GM12873 (cell line): ENCODE measurements at regions not wholly inside any gene's neighbourhood (a gene's known extent, or its start where the extent isn't known, plus 50 kb on each side); places are given as distances from the start of the nearest gene placed in this dataset.

Source experiments
- TF ChIP-seq, protein P1 (sequence below): IDR thresholded peaks from 2 replicates; pipeline ENCODE4 v1.5.1; 2012; ENCODE audit warnings: low read depth, mild to moderate bottlenecking, moderate library complexity, low read length, control low read depth; ENCODE audit not compliant: insufficient read depth; ENCODE audit errors: missing control alignments

DNA sequence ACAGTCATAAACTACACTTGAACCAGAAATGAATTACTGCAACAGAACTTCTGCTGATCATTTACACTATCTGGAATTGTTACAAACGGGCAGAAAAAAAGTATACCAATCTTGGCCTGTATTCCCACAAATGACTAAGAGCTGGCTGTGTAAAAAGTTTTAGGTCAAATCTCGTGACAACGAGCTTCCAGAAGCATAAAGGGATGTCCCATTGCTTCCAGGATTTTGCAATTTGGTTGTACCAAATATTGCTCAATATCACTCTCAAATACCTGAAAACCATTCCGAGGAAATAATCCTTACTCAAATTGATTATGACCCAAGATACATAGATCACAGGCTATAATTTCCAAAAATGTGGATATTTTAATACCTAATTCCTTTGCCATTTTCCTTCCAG is 175.6 kb downstream of the TBX15 start:
- TF ChIP-seq, protein P1, sequence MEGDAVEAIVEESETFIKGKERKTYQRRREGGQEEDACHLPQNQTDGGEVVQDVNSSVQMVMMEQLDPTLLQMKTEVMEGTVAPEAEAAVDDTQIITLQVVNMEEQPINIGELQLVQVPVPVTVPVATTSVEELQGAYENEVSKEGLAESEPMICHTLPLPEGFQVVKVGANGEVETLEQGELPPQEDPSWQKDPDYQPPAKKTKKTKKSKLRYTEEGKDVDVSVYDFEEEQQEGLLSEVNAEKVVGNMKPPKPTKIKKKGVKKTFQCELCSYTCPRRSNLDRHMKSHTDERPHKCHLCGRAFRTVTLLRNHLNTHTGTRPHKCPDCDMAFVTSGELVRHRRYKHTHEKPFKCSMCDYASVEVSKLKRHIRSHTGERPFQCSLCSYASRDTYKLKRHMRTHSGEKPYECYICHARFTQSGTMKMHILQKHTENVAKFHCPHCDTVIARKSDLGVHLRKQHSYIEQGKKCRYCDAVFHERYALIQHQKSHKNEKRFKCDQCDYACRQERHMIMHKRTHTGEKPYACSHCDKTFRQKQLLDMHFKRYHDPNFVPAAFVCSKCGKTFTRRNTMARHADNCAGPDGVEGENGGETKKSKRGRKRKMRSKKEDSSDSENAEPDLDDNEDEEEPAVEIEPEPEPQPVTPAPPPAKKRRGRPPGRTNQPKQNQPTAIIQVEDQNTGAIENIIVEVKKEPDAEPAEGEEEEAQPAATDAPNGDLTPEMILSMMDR = no peak

DNA sequence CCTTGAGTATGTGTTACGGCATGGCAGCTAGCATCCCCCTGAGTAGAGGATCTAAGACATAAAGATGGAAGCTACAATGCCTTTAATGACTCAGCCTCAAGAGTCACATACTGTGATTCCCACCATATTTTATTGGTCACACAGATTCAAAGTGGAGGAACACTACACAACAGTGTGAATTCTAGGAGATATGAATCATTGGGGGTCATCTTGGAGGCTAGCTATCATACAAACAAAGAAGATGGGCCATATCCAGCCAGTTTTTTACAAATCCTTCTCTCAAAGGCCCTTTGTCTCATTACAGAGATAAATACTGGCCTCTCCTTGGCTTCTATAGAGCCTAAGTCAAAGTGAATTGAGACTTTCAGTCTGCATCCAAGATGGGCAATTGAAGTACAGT is 177.0 kb downstream of the TBX15 start:
- TF ChIP-seq, protein P1 = no peak

DNA sequence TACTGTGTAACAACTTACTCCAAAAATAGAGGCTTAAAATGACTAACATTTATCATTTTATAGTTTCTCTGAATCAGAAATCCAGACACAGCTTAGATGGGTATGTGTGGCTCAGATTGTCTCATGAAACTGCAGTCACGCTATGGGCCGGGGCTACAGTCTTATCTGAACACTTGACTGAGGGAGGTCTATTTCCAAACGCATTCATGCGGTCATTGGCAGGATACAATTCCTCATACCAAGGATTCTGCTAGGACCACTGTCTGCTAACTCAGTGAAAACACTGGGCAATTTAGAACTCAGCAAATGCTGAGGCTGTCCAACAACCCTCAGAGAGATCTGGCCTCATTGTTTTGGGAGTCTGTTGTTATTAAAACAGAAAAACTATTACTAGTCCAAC is 178.6 kb downstream of the TBX15 start:
- TF ChIP-seq, protein P1 = no peak

DNA sequence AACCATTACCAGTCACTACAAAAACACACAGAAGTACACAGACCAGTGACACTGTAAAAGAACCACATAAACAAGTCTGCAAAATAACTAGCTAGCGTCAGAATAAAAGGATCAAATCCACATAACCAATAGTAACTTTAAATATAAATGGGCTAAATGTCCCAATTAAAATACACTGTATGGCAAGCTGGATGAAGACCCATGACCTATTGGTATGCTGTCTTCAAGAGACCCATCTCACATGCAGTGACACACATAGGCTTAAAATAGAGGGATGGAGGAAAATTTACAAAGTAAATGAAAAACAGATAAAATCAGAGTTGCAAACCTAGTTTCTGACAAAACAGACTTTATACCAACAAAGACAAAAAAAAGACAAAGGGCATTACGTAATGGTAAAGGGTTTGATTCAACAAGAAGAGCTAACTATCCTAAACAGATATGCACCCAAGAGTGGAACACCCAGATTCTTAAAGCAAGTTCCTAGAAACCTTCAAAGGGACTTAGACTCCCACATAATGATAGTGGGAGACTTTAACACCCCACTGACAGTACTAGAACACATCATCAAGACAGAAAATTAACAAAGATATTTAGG is 196.9 kb downstream of the TBX15 start:
- TF ChIP-seq, protein P1 = no peak

DNA sequence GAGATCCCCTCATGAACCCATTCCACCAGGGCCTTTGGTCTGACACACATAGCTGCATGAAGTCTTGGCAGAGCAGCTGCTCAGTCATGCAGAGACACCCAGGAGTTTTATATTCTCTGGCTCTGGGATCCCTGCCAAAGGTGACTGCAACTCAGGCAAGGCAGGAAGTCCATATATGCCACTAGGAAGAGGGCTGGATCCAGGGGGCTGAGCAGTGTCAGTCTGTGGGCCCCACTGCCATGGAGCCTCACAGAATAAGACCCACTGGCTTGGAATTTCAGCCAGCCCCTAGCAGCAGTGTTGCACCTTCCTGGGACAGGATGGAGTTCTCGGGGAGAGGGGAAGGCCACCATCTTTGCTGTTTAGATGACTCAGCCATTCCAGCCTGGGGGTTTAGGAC is 199.7 kb downstream of the TBX15 start:
- TF ChIP-seq, protein P1 = no peak

DNA sequence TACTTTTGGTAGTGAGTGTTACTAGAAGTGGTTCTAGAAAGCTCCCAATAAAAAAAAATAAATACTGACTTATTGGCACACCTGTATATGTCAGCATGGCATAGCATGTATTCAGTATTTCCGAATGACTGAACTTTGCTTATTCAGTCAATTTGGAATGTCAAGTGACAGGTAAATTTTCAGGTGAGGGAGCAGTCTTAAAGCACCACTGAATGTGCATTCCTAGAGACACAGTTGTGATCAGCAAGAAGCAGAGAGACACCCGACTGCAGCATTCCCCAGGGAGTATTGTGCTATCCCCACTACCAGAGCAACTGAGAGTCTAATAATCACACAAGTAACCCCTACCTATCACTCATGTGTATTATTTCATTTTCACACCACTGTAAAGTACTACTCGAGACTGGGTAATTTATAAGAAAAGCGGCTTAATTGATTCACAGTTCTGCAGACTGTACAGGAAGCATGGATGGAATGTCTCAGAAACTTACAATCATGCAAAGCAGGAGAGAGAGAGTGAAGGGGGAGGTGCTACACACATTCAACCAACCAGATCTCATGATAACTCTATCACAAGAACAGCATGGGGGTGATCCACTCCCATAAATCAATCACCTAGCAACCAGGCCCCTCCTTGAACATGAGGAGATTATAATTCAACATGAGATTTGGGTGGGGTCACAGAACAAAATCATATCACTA is 201.5 kb downstream of the TBX15 start:
- TF ChIP-seq, protein P1 = no peak

DNA sequence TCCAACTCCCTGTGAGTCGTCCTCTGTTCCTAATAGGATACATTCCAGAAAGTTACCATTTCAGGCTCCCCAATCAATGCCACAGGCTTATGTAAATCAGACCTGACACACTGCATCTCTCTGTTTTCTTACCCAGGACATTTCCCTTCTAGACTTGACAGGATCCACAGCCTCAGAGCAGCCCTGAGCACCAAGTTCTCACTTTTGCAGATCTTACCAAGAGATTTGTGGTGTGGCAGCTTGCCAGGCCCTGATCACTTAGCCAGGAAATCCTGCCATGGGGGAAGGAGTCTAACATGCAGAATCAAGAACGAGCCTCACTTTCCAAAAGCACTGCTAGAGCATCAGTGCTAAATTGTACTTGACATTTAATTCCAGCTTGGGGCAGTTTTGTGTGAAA is 202.9 kb downstream of the TBX15 start:
- TF ChIP-seq, protein P1 = no peak
